Femur (tissue), 1 donor: ENCODE measurements at regions not wholly inside any gene's neighbourhood (a gene's known extent, or its start where the extent isn't known, plus 50 kb on each side); places are given as distances from the start of the nearest gene placed in this dataset.
A peak's percentile ranks its signal among the peaks of the same experiment; 100 is the strongest.

ENCODE experiments used
- DNase-seq: peaks from one replicate; pipeline ENCODE4 v3.0.0-alpha.2; 2017

DNA sequence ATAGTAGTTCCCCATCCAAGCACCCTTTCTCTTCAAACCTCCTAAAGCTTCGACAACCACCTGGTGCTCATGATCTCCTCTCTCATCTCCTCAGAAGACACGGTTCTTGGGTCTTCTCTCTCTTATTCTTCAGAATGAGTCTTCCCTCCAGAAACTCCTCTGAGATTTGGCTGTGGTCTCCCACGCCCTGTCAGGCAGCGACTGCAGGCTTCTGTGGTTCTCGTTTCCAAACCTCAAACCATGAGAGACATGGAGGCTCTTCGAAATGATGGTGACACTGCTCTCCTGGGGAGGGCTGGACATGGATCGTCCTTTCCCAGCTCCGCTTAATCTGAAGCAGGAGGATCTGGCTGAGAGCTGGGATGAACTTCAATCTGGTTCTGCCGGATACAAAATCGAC lies 78.6 kb upstream of the PITRM1 start:
- DNase-seq = no peak

DNA sequence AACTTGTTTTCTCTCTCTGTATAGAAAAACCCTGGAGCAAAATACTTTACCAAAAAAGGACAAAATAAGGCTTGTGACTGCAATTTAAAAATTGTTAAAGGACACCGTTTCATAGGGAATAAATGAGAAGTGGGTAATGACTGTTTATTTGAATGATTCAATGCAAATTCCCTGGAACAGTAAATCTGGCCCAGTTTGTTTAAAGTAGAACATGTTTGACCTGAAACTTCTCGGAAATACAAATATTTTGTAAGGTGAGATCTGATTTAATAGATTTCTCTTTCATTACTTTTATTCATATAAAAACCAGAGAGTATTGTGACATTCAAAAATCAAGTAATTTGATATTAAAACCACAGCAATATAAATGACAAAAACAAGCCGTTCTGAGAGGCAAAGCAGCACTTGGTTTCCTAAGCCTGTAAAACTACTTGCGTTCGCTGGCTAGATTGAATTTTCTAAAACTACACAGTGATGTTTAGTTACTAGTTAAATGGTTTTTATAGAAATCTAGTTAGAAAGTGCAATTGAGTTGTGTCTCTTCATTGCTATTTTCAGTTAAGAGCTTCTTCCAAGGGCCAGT lies 76.8 kb upstream of the PITRM1 start:
- no peak for DNase-seq

DNA sequence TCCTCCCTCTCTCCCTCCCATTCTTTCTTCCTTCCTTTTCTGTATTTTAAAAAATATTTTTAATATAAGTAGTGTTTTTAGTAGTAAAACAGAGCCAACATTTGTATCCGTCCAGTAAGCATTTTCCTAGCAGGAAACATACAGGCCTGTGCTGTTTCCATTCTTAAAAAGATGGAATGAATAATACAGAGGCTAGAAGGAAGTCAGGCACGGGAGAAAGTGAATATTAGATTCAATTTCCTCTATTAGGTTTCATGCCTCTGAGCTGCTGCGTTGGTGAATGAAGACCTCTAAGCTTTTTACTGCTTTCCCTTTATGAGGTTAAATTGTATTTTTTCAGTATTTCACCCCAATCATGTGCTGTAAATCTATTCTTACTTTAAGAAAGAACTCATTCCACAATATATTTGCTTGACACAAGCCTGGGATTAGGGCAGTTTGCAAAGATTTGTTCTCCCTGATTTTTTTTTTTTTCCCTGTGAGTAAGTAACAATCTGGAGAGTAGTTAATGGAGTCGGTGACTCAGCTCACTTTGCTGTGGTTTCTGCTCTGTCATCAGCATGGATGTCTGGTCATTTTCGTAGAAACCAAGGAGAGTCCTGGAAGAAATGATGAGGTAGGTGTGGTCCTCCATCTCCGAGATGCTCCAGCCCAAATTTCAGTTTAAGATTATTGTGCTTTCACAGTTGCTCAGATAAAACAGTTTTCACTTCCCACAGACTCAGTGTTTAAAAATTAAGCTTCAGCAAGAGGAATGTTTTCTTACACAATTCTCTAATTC lies 76.1 kb upstream of the PITRM1 start:
- peak; percentile 62 for DNase-seq

DNA sequence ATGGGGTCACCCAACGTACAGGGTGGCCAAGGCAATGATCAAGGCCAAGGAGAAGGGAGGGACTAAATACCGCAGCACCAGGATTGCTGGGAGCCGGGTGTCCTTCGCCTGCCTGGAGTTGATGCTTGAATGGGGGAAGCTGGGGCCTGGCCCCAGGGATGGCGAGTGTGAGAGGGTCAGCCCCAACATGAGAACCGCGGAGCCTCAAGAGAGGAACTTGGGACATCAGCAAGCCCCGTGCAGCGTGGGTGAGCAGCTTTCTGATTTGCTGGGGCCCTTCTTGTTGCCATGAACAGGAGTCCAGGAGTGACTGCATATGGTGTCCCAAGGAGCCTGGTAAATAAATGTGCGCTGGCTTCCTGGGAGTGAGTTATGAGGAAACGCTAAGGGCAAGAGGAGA lies 72.8 kb upstream of the PITRM1 start:
- DNase-seq = no peak

DNA sequence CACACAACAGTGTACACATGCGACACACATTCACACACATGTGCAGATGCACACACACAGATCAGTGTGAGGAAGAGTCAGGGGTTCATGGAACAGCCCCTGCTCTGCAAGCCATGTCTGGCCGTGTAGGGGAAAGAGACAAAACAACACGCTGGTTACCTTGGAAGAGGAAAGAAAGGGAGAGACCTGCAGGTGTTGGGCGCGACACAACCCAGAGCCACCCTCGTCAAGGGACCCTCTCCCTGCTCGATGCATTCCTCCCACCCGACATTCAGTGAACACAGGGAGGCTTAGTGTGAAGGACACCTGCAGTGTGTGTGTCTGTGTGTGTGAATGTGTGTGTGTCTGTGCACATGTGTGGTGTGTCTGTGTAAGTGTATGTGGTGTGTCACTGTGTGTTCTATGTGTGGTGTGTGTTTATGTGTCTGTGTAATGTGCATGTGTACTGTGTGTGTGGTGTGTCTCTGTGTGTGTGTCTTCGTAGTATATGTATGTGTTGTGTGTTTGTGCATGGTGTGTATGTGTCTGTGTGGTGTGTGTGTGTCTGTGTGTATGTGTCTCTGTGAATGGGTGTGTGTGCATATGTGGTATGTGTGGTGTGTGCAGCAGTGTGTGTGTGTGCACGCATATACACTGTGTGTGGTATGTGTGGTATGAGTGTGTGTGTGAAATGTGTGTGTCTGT lies 69.5 kb upstream of the PITRM1 start:
- no peak for DNase-seq

DNA sequence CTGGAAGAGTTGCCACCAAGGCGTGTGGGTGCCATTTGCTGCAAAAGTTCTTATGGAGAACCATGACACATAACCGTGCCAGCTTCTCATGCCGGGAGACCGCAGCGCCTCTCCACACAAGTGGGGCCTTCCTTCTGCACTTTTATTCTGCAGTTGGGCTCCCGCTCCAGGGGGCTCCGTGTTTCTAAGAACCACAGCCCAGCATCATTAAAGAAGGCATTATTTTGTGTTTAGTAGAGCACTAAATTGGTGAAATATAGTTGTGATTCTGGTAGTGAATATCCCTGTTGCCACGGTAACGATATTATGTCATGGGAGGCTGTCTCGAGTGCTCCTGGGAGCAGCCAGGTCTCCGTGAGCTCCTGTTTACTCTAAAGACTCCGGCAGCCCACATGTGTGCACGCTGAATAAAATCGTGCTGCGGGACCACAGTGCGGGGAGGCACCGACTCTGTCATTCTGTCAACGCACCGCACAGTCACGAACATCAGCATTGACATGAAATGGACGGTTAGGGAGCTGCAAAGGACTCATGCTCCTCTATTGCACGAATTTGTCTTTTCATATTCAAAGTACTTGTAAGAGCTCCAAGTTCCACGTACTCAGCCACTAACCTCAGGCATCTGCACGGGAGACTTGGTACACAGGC lies 68.8 kb upstream of the PITRM1 start:
- no peak for DNase-seq

DNA sequence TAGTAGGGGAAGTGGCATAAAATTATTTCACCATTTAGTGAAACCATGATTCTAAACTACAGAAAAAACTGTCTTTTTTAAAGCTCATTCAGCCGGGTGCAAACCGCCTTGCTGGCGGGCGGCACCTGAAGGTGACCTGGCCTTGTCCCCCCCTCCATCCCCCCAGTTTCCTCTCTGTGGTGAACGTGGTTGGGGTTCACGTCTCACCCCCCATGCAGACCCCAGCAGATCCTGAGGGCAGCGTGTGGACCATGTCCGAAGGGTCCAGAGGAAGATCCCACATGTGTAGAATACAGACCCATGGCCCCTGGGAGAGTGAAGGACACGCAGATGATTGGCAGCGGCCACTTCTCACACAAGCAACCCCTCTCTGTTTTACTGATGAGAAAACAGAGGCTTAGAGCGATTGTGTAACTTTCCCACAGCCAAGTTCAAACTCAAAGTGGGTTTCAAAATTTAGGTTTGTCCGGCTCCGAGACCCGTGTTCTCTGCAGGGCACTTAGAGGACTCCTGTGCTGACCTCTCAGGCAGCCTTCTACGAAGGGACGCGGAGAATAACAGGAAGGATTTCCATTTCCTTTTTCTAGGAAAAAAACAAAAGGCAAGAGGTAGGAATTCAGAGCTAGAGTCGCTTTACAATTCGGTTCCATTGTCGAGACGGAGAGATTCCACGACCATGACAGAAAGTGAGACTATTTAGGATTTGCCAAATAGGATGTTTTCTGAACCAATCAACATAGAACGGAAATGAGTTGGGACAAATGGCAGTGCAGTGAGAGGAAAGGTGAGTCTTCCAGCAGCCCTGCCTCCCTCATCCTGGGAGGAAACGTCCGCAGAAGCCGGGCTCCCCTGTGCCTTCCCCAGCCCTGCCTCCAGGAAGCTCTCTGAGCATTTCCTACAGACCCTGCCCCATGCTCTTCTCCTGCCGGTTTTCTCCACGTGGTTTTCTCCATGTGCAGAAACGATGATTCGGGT lies 67.6 kb upstream of the PITRM1 start:
- no peak for DNase-seq

DNA sequence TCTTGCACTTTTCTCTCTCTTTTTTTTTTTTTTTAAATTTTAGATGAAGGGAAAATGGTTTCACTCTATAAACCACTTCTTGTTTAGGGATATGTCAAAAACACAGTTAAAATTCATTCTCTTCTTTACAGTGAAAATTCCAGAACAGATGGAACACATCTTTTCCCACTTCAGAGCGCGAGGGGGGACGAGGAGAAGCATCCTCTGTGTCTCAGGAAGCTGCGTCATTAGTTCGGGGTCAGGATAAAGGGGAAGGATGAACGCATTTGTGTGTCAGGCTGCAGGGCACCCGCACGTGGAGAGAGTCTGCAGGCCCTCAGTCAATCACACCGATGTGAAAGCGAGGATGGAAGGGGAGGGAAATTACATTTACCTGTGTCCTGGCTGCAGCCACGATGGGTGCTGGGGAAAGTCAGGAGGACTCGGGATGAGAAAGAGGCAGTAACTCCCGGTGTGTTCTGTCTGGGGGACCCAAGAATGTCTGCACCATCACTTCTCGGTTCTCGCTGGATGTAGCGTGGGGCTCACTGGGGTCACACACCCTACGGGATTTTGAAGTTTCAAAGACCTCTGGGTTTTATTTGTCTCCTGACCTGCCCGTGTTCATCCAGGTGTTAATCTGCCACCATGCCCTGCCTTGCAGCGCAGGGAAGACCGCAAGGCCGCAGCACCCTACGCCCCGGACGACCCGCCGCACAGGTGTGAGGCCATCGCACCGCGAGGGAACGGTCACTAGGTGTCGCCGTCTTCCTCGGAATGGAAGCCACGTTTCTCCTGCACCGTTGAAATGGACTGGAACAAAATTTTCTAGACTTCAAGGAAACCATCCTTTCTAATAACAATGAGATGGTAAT lies 66.7 kb upstream of the PITRM1 start:
- DNase-seq = peak; percentile 81

DNA sequence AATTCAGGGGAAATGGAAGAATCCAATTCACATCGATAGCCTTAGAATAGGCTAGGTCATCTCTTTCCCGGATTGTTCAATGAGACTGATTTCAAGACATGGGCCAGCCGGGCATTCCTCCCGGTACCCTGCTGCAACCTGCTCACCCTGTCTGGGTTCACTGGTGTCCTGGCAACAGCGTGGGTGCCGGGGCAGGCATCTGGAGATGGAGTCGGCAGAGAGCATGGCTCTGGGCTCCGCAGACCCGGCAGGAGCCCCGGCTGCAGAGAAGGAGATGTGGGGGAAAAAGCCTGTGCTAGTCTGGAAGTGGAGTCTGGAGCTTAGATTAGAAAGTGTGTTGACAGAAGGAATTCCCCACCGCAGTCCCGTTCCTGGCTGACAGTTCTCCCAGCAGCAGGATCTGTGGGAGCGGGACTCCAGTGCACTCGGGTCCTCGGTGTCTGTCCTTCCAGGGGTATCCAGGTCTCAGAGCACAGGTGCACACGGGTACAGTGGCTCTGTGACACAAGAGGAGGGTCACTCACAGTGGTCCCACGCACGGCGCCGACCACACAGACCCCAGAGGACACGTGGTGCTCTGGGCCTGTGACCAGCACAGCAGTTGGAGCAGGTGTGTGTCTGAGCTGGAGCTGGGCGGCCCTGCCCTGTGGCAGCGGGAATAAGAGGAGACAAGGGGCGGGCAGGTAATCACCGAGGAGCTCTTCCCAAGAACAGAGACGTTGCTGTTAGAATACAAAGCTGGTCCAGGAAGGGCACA lies 65.7 kb upstream of the PITRM1 start:
- DNase-seq = no peak

DNA sequence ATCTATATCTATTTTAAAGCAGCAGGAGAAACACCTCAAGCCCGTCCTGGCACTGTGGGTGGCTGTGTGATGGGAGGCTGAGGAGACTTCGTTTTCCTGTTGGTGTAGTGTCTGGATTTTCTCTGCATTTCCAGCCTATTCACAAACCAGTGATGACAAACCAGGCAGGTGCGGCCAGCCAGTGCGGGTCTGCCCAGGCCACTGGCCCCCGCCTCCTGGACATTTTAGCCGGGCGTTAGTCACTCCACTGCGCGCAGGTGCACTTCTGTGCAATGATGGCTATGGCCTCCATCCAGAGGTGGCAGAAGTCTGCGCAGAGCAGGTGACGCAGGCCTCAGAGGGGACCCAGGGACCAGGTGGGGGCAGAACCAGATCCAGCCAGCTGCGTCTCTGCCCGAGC lies 64.9 kb upstream of the PITRM1 start:
- no peak for DNase-seq

DNA sequence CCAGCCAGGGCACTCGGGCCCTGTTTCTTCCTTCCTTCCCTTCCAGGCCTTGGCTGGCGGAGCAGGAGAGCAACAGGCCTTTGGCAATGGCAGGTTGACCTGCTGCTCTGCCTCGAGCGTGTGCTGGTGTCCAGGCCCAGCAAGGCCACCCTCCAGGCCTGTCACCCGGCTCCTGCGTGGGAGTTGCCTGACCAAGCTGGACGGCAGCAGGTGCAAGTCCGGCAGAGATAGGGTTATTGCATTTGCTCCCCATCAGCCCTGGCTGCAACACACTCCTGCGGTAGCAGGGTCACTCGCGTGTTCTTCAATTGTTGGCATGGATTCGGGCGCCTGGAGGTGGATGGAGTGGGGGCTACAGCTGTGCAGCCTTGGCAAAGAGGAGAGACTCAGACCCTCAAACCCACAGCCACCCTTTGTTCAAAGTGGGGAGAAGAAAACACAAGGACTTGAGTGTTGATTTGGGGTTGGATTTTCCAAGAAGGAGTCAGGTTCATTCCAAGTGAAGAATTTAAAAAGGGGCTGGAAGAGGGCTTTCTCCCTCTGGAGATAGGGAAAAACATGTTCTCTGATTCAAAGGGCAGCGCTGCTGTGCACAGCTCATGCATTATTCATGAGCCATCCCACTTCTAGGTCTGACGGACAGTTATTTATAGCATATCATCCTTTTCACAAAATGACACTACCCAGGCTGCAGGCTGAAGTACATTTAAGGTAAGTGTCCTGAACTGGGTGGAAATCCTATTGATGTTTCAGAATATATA lies 64.2 kb upstream of the PITRM1 start:
- no peak for DNase-seq

DNA sequence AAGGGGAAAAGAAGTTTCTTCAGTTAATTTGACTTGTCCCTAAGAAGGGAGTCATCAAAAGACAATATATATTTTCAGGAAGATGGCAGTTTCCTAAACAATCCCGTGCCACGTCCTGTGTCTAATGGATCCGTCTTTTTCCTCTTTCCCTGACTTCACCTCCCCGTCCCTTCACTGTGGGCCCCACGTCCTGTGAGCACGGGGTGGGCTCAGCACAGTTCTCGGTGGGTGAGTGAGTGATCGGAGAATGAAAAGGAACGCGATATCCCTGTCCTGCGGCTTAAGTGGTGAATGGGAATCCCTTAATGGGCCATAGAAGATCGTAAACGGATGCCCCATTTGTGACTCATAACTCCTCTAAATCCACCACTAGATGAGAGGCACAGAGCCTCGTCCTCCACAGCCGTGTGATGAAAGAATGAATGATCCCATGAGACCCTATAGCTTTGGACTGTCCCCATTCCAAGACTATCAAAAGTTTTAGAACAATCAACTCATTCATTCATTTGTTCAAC lies 63.5 kb upstream of the PITRM1 start:
- DNase-seq = no peak

DNA sequence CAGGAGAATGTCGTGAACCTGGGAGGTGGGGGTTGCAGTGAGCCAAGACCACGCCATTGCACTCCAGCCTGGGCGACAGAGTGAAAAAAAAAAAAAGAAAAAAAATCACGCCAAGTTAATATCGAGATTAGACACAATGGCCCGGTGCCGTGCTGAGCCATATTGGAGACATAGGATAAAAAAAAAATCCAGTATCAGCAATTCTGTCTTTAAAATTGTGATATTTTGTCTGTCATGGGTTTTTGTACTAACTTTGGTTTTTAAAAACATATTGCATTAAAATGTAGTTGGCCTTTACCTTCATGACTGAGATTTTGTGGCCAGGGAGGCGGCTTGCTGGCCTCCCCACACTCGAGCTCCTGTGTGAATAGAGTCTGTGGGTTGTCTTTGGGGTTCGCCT lies 62.8 kb upstream of the PITRM1 start:
- DNase-seq = no peak

DNA sequence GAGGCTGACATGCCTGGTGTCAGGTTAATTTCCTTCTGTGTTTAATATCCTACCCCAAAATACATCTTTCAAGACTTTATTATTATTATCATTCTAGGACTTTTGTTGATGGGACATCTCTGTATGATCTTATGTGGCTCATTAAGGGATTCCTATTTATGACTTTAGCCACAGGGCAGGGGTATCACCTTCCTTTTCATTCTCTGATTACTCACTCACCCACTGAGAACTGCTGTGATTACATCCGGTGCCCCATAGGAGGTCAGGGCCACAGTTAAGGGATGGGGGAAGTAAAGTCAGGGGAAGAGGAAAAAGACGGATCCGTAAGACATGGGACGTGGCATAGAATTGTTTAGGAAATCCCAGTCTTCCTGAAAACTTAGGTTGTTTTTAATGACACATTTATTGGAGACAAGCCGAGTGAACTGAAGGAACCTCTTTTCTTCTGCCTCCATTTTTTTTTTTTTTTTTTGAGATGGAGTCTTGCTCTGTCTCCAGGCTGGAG lies 61.0 kb upstream of the PITRM1 start:
- no peak for DNase-seq

DNA sequence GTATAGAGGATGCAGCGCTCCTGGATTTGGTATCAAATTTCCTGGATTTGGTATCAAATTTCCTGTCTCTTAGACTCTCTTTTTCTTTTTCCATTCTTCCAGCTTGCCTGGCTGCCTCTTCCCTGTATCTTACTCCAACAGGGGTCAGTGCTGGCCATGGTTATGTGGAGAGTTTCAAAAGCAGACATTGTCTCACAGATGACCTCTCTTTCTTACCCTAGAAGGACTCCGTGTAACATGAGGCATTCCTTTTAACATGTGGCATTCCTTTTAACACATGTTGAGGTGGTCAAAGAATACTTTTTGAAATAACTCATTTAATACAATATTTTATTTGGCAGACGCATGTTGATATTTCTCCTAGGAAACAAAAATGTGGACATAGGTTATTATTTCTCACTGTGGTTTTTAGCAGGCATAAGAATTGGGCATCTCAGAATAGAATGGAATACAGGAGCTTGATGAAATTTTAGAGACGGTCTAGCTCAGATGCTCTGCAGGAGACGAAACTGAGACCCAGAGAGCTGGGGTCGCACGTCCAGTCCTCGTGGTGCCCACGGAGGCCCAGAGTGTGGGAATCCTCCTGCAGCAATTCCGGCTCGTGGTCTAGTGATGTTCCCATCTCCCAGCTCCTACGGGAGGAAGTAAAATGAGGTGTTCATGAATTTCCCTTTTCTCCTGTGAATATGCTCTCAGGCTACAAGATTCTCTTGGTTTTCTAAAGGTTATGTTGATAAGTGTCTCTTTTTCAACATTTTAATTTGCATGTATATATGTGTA lies 59.6 kb upstream of the PITRM1 start:
- no peak for DNase-seq

DNA sequence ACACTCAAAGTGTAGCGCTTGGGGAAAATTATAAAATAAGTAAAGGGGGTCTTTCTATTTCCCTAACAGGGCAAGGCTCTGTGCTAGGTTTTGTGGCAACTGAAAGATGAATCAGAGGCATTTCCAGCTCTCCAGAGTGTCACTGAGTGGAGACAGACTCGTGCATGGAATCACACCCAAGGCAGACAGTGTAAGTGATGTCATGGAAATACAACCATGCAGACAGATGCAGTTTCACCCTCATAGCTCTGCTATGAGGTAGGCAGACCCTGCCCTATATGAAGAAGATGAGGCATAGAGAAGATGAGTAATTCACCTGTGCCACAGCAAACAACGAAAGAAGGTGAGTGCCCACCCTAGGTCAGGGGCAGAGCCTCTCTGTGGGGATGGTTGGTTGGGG lies 57.2 kb upstream of the PITRM1 start:
- no peak for DNase-seq

DNA sequence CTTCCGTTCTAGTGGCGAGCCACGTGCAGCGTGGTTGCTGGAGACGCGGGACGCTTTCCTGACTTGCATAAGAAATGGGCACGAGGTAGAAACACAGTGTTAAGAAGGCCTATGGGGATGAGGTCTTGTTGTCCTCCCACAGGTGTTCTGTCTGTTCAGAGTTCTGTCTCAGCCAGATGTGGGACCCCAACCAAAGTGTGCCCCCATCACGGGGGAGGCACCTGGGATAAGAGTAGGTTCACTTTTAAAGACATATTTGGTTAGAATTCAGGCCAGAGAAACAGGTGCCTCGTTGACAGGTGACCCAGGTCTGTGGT lies 56.0 kb upstream of the PITRM1 start:
- DNase-seq = no peak

DNA sequence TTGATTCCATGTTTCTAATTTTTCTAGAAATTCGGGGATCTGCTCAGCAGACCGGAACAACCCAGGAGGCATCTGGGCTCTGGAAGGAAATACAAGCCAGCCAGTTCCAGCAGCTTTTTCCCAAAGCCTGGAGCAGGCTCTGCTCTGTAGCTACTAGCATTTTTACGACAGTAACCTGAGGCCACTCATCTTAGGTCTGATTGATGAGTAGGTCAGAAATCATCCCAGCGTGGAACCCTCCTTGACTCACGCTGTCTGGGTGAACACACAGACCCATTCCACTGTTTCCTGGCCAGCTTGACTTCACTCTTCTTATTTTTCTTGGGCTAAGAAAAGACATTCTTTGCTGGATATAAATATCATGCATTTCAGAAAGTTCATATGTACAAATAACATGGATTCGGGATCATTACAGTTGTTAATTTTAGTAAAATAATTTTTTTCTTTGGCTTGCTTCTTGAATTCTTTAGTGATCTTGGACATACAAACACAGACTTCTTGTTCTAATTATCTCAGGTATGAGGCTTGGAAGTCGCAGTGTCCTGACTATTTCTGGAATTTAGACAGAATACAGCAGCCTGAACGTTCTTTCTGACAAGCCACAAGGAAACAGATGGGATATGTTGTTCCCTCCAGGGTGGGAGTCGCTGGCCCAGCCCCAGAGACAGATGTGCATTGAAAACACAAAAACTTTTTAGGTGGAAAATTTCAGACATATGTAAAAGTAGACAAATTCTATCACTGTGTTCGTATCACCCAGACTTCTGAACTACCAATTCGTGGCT lies 54.6 kb upstream of the PITRM1 start:
- DNase-seq = peak; percentile 67
